Keratinocyte (primary cell): ENCODE measurements at regions not wholly inside any gene's neighbourhood (a gene's known extent, or its start where the extent isn't known, plus 50 kb on each side); places are given as distances from the start of the nearest gene placed in this dataset.

Experiments
- DNase-seq: peaks from one replicate; pipeline ENCODE4 v3.0.0-alpha.2; 2011; ENCODE audit warnings: low read depth, missing footprints, low spot score
- FAIRE-seq: peaks from 2 replicates; lab custom pipeline; 2011; peaks lifted over from hg19 to GRCh38; lab: Jason Lieb, UNC
- H2AFZ ChIP-seq: 2 replicates; pipeline ENCODE4 v1.6.0; 2012; ENCODE audit warnings: low read length, control low read depth, inconsistent platforms; ENCODE audit not compliant: control insufficient read depth
- H3K27ac ChIP-seq: 2 replicates; pipeline ENCODE4 v1.5.1; 2011; ENCODE audit warnings: low read length; ENCODE audit not compliant: control insufficient read depth, insufficient read depth
- H3K27me3 ChIP-seq: 3 replicates; pipeline ENCODE4 v1.6.0; 2011; ENCODE audit warnings: low read length; ENCODE audit not compliant: control insufficient read depth, insufficient read depth; ENCODE audit errors: extremely low read depth
- H3K36me3 ChIP-seq, 2 experiments: 2 replicates in 1 of 2; 3 replicates in 1 of 2; pipeline ENCODE4 v1.5.1; 2011; ENCODE audit warnings: low read length in 2 of 2, mild to moderate bottlenecking in 1 of 2; ENCODE audit not compliant: control insufficient read depth in 2 of 2, insufficient read depth in 2 of 2; ENCODE audit errors: extremely low read depth in 1 of 2
- H3K4me1 ChIP-seq: 3 replicates; pipeline ENCODE4 v1.5.1; 2011; ENCODE audit warnings: low read length; ENCODE audit not compliant: control insufficient read depth, insufficient read depth; ENCODE audit errors: extremely low read depth
- H3K4me2 ChIP-seq: 3 replicates; pipeline ENCODE4 v1.6.0; 2011; ENCODE audit warnings: low read depth, low read length; ENCODE audit not compliant: control insufficient read depth, insufficient read depth; ENCODE audit errors: extremely low read depth
- H3K4me3 ChIP-seq, 3 experiments: fragments of 200-600 bp in 1 of 3; sonication (generic) in 1 of 3; 2 replicates in 2 of 3; 3 replicates in 1 of 3; pipeline ENCODE4 v1.5.1; 2011 to 2016; ENCODE audit warnings: low read length in 3 of 3, mild to moderate bottlenecking in 3 of 3, control low read depth in 2 of 3, inconsistent platforms in 1 of 3, low read depth in 1 of 3, mixed read lengths in 1 of 3, mixed run types in 1 of 3, moderate library complexity in 1 of 3; ENCODE audit not compliant: control insufficient read depth in 2 of 3, insufficient read depth in 2 of 3; ENCODE audit errors: extremely low read depth in 1 of 3
- H3K79me2 ChIP-seq: 2 replicates; pipeline ENCODE4 v1.6.0; 2012; ENCODE audit warnings: low read length; ENCODE audit not compliant: control insufficient read depth, insufficient read depth
- H3K9ac ChIP-seq: 3 replicates; pipeline ENCODE4 v1.6.0; 2011; ENCODE audit warnings: low read length; ENCODE audit not compliant: control insufficient read depth, insufficient read depth; ENCODE audit errors: extremely low read depth
- H3K9me1 ChIP-seq: 3 replicates; pipeline ENCODE4 v1.6.0; 2011; ENCODE audit warnings: low read length; ENCODE audit not compliant: control insufficient read depth, insufficient read depth; ENCODE audit errors: extremely low read depth
- H3K9me3 ChIP-seq: 2 replicates; pipeline ENCODE4 v1.5.1; 2012; ENCODE audit warnings: low read depth, low read length; ENCODE audit not compliant: control insufficient read depth
- H4K20me1 ChIP-seq: 3 replicates; pipeline ENCODE4 v1.6.0; 2011; ENCODE audit warnings: low read length; ENCODE audit not compliant: control insufficient read depth, insufficient read depth; ENCODE audit errors: extremely low read depth
- EZH2 ChIP-seq: IDR thresholded peaks from one replicate; pipeline ENCODE4 v1.6.1; 2012; ENCODE audit warnings: inconsistent platforms, mild to moderate bottlenecking, low read length, moderate library complexity
- dilution Hi-C: fragments of 300-500 bp; cut with MboI; formaldehyde crosslinking; loops from one replicate; pipeline ENCODE4 v1.7.0; 2020; ENCODE audit warnings: low sequenced_read_pairs; ENCODE audit not compliant: extremely low pct_ligation_motif_present
- TF ChIP-seq, protein P1 (sequence below), 3 experiments: IDR thresholded peaks in 1 of 3; conservative IDR thresholded peaks in 1 of 3; optimal IDR thresholded peaks in 1 of 3; 2 replicates in 2 of 3; 3 replicates in 1 of 3; pipeline versions ENCODE3 to v1.5.1; 2011; ENCODE audit warnings: low read length in 3 of 3, mild to moderate bottlenecking in 3 of 3, moderate library complexity in 2 of 3, control low read depth in 1 of 3, inconsistent platforms in 1 of 3; ENCODE audit not compliant: insufficient read depth in 2 of 3; ENCODE audit errors: extremely low read depth in 1 of 3

DNA sequence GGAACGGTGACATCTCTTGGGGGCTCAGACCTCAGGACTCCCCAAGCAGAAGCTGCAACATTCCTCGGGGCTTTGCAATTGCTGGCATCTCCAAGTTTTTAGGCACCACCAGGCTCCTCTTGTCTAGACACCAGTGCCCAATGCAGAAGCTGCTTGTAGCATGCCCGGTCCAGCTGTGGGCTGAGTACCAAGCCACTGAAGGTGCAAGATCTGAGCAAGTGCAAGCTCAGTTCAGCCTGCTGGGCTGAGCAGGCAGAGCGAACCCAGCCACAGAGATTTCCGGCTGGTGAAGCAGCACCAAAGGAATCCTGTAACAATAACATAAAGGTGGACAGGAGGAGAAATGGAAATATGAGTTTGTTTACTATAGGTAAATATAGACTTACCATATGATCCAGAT is 995.4 kb upstream of the B3GALT2 start:
- H4K20me1 ChIP-seq, result no peaks in the 10 kb centered on the region
- dilution Hi-C loops, result no loop called here
- no peaks in the 10 kb centered on the region for H3K79me2 ChIP-seq
- no peak for TF ChIP-seq EZH2
- TF ChIP-seq, protein P1, sequence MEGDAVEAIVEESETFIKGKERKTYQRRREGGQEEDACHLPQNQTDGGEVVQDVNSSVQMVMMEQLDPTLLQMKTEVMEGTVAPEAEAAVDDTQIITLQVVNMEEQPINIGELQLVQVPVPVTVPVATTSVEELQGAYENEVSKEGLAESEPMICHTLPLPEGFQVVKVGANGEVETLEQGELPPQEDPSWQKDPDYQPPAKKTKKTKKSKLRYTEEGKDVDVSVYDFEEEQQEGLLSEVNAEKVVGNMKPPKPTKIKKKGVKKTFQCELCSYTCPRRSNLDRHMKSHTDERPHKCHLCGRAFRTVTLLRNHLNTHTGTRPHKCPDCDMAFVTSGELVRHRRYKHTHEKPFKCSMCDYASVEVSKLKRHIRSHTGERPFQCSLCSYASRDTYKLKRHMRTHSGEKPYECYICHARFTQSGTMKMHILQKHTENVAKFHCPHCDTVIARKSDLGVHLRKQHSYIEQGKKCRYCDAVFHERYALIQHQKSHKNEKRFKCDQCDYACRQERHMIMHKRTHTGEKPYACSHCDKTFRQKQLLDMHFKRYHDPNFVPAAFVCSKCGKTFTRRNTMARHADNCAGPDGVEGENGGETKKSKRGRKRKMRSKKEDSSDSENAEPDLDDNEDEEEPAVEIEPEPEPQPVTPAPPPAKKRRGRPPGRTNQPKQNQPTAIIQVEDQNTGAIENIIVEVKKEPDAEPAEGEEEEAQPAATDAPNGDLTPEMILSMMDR (optimal IDR thresholded peaks at IDR 0.05 in 1 of 3, IDR thresholded peaks at IDR 0.05 in 1 of 3, conservative IDR thresholded peaks at IDR 0.05 in 1 of 3; ENCODE audit: extremely low read depth in 1 of 3, insufficient read depth in 2 of 3, low read length in 3 of 3), result no peak
- no peak for FAIRE-seq
- no peak overlapping the region for H3K9ac ChIP-seq
- no peak overlapping the region for H3K4me2 ChIP-seq
- no peak overlapping the region for H3K4me3 ChIP-seq
- H3K27ac ChIP-seq, result no peak overlapping the region
- no peak overlapping the region for H2AFZ ChIP-seq
- H3K4me1 ChIP-seq, result no peaks in the 10 kb centered on the region
- no peaks in the 10 kb centered on the region for H3K9me1 ChIP-seq
- no peaks in the 10 kb centered on the region for H3K27me3 ChIP-seq
- DNase-seq, result no peak
- H3K9me3 ChIP-seq, result no peaks in the 10 kb centered on the region
- H3K36me3 ChIP-seq, result no peaks in the 10 kb centered on the region

DNA sequence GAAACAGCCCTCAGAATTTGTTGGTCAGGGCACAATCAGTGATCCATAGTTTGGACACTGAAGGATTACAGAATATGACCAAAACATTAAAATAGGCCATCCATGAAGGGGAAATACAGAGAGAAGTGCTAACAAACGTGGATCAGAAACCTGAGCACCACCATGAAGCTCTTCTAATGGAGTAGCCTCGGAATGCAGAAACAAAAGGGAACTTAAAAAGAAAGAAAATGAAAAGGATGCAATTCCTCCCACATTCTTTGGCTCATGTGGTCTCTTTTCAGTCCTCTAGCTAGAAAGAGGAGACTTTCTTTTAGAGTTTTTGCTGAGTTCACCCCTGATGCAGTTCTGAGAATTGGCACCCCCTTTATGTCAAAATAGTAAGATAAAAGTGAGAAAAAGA is 989.8 kb upstream of the B3GALT2 start:
- Histone ChIP-seq H3K27ac (no peak overlapping the region), H3K36me3 (no peaks in the 10 kb centered on the region), H4K20me1 (no peaks in the 10 kb centered on the region), H3K9me3 (no peaks in the 10 kb centered on the region), H3K9ac (no peak overlapping the region), H3K4me2 (no peak overlapping the region), H3K9me1 (no peaks in the 10 kb centered on the region), H3K4me3 (no peak overlapping the region), H3K4me1 (no peaks in the 10 kb centered on the region), H3K27me3 (no peaks in the 10 kb centered on the region), H2AFZ (no peak overlapping the region), H3K79me2 (no peaks in the 10 kb centered on the region)
- FAIRE-seq, result no peak
- dilution Hi-C loops, result no loop called here
- DNase-seq, result no peak
- TF ChIP-seq, protein P1 (optimal IDR thresholded peaks at IDR 0.05 in 1 of 3, IDR thresholded peaks at IDR 0.05 in 1 of 3, conservative IDR thresholded peaks at IDR 0.05 in 1 of 3; ENCODE audit: extremely low read depth in 1 of 3, insufficient read depth in 2 of 3, low read length in 3 of 3), result no peak
